ENCODE measurements at regions not wholly inside any gene's neighbourhood (a gene's known extent, or its start where the extent isn't known, plus 50 kb on each side); places are given as distances from the start of the nearest gene placed in this dataset.
"Not testable (repeated sequence)": the region's sequence is repeated elsewhere in the genome, so short reads cannot be mapped to it uniquely, and the experiment has no call there.

DNA sequence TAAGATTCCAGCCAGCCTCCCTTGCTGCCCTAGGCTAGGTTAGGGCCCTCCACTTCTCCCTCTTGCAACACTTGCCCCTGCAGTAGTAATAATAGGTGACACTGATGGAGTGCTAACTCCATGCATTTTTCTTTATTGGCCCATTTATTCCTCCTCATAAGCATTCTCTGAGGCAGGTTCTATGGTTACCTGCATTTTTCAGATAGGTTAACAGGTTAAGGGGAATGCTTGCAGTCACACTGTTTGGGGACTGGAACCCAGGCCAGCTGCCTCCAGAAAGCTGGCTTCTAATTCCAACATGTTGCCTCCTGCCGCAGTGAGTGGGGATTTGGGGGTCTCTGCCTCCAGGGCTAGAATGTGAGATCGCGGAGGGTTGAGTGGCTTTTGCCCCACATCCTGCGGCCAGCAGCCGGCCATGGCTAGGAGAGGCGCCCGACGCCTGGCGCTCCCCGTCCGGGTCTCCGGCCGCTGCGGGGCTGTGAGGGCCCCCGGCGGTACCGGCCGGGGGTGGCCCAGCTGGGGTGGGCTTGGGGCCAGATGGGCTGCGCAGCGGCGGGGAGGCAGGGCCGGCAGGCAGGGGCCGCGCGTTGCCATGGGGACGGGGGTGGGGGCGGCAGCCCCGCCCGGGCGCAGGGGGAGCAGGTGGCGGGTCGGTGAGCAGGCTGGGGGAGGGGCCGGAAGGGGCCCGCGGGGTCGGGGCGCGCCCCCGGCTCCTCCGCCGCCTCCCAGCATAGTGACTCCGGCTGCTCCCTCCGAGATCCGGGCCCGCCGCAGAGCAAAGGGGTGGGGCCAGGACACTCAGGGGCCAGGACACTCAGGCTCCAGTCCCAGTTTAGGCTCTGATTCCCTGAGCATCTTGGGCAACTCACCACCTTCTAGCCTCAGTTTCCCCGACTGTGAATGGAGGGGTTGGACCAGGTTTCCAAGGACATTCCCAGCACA is 68.4 kb upstream of the SSBP3 start:
- no peak for DNase-seq

- DNase-seq = no peak
These were observed 65.4 kb upstream of the SSBP3 start for GRCh38 chr1:54471588-54471987.

DNA sequence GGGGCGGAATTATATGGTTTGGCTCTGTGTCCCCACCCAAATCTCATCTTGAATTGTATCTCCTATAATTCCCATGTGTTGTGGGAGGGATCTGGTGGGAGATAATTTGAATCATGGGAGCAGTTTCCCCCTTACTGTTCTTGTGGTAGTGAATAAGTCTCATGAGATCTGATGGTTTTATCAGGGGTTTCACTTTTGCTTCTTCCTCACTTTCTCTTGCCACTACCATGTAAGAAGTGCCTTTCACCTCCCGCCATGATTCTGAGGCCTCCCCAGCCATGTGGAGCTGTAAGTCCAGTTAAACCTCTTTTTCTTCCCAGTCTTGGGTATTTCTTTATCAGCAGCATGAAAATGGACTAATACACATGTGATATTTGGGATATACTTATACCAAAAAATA is 63.2 kb upstream of the SSBP3 start:
- not testable (repeated sequence) for DNase-seq

GRCh38 chr1:54468288-54469084 is 62.3 kb upstream of the SSBP3 start:
- not testable (repeated sequence) for DNase-seq

DNA sequence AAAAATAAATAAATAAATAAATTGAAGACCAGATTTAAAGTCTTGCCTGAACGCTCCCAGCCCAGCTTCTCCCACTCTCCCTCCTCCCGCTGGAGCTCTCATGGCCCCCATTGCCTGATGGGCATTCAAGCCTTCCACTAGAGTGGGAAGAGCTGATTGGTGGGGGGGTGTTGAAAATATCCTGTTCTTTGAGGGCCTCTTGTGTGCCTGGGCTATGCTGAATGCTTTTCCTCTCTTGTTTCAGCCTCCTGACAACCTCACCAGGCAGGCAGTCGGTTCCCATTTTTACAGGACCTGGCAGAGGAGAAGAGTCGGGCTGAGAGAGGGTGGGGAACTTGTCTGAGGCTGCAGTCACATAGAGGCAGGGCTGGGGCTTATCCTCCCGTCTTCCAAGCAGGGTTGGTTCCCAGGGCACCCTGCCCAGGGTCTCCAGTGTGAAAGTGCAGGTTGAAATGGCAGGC is 59.2 kb upstream of the SSBP3 start:
- DNase-seq = no peak

DNA sequence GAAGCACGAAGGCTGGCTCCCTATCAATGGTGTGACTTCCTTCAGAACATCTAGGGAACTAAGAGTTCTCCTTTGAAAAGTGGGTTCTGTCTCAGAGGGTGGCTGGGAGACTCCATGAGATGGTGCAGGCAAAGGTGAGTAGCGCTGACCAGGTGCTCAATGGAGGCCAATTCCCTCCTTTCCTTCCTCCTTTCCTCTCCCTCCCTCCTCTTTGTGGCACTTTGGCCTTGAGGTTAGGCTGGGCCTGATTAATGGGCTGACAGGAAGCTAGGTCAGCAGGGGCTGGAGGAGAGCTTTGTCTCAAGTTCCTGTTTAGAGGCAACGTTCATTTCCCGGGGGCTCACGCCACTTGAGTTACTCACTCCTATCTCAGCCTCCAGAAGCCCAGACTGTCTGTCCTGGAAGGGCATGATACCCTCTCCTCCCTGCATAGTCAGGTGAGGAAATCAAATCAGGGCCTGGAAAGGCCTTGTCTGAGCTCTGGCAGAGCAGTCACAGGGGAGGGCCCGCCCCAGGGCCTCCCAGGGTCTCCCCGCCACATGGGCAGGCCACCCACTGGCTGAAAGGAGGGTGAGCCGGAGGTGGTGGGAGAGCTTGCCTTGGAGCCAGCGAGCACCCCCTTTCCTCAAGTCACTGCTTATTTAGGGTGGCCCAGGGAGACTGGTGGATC is 58.4 kb upstream of the SSBP3 start:
- DNase-seq = no peak

GRCh38 chr1:54464031-54464476 is 57.9 kb upstream of the SSBP3 start:
- no peak for DNase-seq

DNA sequence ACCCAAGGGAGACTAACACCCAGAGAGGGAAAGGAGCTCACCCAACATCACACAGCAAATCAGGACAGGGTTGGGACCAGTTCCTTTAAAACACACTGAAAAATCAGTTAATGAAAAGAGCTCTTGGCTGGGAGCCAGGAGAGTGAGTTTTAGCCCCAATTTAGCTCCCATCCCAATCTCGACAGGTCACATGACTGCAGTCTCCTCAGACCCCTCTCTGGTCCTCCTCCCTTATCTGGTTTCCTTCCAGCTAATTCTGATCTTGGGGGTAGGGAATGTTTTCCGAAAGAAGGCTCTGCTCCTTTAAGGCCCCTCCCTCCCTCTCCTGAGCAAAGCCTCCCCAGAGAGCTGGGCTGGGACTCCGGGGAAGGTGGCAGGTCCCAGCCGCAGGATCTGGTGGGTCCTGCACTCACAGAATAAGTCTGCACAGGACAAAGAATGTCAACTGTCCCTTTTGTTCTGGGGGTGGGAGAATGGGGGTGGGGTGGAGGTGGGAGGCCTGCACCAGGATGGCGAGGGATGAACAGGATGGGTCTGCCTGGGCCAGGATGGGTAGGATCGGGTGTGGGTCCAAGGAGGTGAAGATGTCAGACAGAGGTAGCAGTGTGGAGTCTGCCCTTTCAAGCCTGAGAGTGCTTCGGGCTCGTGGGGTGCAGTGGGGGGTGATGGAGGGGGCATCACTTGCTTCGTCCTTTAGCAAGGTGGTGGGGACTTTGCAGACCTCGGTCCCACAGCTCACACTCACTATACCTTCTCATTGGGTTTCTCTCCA is 57.3 kb upstream of the SSBP3 start:
- DNase-seq = no peak

DNA sequence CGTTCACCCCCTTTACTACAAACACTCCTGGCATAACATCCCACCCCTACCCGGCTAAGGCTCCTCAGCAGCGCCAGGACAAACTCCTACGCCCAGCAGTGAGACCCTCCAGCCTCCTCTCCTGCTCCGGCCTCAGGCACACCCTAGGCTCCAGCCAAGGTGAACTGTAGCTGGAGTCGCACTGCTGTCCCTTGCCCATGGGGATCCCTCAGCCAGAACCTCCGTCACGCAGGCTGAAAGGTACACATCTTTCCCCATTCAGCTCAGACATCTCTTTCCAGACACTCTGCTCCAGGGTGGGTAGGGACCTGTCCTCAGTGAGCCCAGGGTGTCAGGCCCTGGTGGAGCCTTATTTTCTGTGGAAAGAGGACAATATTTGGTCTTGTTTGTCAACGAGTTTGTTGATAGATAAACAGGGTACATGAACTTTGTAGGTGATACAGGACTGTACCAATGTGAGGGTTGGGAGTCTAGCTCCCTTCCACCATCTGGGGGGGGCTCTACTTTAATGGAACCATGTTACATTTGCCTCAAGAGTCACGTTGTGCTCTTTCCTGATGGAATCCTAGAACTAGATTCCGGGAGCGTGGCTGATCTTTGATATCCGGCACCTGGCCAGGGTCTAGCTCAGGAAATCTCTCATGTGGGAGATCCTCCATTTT is 56.5 kb upstream of the SSBP3 start:
- no peak for DNase-seq

DNA sequence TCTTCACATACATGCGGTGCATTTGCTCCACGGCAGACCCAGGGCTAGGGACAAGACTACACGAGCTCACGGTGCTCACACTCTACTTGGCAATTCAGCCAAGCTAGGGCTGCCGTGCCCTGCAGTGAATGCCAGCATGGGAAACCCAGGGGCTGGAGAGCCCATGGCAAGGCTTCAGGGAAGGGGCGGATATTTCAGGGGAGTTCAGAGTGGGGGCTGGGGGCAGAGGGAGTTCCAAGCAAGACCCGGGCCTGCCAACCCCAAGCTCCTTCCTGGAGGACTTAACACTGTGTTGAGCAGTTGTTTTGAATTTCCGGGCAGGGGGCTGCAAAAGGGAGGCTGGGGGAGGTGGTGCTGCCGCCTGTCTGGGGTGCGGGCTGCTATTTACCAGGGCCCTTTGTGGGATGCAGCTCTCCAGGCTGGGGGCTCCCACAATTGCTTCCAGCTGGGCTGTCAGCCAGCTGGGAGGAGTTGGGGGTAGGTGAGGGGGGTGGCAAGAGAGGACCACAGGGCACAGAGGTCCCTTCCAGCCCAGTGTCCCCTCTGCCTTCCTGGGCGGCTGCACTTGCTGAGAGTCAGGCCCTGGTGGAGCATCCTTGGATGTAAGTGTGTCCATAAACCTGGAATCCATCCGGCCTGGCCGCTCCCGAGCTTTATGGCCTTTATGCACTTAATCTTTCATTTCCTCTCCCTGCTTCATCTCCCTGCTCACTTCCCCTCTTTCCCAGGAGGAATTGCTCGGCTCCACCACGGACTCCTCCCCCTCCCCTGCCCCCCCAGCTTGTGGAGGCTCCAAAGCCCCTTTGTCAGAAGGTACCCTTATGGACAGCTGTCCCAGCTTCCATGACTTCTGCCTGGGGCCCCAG is 55.8 kb upstream of the SSBP3 start:
- no peak for DNase-seq

- no peak for DNase-seq
These were observed 54.7 kb upstream of the SSBP3 start for GRCh38 chr1:54460861-54461387.

DNA sequence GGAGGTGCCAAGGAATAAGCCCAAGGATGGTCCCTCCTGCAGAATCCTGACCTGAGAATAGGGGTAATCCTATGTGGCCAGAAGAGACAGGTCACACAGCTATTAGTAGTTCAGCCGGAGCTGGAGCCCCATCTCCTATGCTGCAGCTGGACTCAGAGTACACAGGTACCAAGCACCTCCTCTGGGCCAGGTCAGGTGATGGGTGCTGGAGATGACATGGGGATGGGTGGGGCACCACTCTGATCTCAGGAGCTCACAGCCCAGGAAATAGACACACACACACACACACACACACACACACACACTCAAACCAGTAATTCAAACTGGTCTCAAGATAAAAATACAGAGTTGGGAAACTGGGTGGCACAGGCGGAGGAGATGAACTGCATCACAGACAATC is 54.2 kb upstream of the SSBP3 start:
- DNase-seq = no peak

GRCh38 chr1:54459726-54460191 is 53.6 kb upstream of the SSBP3 start:
- no peak for DNase-seq

GRCh38 chr1:54459140-54459539 is 52.9 kb upstream of the SSBP3 start:
- DNase-seq = no peak

DNA sequence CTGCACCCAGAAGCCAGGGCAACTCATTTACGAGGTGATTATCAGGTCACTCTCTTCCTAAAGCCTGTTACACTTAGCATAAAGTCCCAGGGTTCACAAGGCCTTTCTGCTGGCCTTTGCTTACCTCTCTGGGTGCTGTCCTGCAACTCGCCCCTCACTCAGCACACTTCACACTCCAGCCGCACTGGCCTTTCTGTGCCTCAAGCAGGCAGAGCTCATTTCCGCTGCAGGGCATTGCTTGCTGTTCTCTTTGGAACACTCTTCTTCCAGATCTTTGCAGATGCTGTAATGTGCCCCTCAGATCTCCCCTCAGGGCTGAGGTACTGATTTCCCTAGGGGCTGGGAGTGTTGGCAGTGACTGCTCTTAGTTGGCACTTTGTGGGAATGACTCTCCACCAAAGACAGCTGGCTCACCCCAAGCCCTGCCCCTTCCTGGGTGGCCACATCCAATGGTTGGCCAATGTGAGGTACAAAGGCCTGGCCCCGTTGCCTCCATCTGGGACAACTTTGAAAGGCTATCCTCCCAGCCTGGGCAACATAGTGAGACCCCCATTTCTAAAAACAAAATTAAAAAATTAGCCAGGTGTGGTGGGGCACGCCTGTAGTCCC is 50.8 kb upstream of the SSBP3 start:
- no peak for DNase-seq

GRCh38 chr1:54456361-54456760 is 50.2 kb upstream of the SSBP3 start:
- no peak for DNase-seq

Data from NCI-H446 treated with DMSO at 0.1 percent for 48 hours (cell line).